ENCODE measurements at regions not wholly inside any gene's neighbourhood (a gene's known extent, or its start where the extent isn't known, plus 50 kb on each side); places are given as distances from the start of the nearest gene placed in this dataset.
"Not testable (repeated sequence)": the region's sequence is repeated elsewhere in the genome, so short reads cannot be mapped to it uniquely, and the experiment has no call there.

DNA sequence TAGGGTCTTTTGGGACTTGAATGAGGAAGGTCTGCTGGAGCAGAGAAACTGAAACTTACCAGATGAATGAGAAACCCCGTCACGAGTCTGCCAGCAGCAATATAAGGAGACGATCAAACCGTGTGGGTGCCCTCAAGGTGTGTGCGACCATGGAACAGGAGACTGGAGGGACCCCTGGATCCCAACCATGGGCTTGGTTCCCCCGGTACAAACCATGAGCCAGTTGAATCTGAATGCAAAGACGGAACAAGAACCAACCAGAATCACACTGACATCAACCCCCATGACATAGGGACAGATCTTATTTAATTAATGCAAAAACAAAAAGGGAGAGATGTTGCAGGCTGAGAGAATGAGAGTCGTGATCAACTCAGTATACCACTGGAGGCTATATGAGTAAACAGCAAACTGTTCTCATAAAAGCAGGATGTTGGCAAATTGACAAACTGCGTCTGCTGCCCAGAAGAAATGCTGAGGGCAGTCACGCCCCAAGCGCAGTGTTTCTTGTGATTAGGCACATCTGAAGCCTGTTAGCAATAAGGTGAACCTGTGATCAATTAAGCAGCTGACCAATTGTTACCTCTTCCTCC lies 475.5 kb upstream of the ACO1 start:
- no peak for ATAC-seq
- Histone ChIP-seq H3K9me3 (peaks cover 0 to 6% (median 0%) of the 10 kb centered on the region in 12 donors), H3K4me1 (no peaks in the 10 kb centered on the region), H3K27ac (no peak overlapping the region), H3K36me3 (no peaks in the 10 kb centered on the region), H3K27me3 (no peaks in the 10 kb centered on the region), H3K4me3 (no peak overlapping the region)
- WGBS, 4 donors: 73 to 79% (median 77%) methylated on average over 11 of the region's 11 CpGs
- TF ChIP-seq POLR2A (IDR thresholded peaks at IDR 0.05): no peak
- TF ChIP-seq, protein P1, sequence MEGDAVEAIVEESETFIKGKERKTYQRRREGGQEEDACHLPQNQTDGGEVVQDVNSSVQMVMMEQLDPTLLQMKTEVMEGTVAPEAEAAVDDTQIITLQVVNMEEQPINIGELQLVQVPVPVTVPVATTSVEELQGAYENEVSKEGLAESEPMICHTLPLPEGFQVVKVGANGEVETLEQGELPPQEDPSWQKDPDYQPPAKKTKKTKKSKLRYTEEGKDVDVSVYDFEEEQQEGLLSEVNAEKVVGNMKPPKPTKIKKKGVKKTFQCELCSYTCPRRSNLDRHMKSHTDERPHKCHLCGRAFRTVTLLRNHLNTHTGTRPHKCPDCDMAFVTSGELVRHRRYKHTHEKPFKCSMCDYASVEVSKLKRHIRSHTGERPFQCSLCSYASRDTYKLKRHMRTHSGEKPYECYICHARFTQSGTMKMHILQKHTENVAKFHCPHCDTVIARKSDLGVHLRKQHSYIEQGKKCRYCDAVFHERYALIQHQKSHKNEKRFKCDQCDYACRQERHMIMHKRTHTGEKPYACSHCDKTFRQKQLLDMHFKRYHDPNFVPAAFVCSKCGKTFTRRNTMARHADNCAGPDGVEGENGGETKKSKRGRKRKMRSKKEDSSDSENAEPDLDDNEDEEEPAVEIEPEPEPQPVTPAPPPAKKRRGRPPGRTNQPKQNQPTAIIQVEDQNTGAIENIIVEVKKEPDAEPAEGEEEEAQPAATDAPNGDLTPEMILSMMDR (IDR thresholded peaks at IDR 0.05): no peak
- DNase-seq: no peak
- intact Hi-C loops (cut with DNase I): no loop called here

DNA sequence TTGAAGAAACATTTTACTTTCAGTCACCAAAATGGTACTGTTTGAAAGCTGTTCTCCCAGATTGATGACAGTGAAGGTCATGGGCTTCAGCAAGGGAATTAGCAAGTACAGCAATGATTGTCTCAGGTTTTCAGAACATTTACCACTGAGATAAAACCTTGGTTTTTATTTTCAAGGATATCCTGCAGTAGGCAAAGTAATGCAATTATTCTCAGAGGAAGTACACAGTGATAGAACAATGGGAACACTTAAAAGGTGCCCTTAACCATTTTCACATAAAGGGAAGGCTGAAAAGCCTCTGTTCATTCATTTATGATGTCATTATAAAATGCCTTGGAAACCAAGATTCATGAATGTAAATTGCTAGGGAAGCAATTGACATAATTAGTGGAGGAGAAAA lies 471.8 kb upstream of the ACO1 start:
- no peaks in the 10 kb centered on the region for H3K36me3 ChIP-seq
- ATAC-seq (no peak), DNase-seq (no peak)
- no peak for TF ChIP-seq POLR2A (IDR thresholded peaks at IDR 0.05)
- TF ChIP-seq, protein P1 (IDR thresholded peaks at IDR 0.05): no peak
- intact Hi-C loops (cut with DNase I): no loop called here
- H3K27me3 ChIP-seq: no peaks in the 10 kb centered on the region
- peaks cover 0 to 6% (median 0%) of the 10 kb centered on the region in 12 donors for H3K9me3 ChIP-seq
- H3K4me1 ChIP-seq: no peaks in the 10 kb centered on the region
- no peak overlapping the region for H3K27ac ChIP-seq
- H3K4me3 ChIP-seq: no peak overlapping the region

DNA sequence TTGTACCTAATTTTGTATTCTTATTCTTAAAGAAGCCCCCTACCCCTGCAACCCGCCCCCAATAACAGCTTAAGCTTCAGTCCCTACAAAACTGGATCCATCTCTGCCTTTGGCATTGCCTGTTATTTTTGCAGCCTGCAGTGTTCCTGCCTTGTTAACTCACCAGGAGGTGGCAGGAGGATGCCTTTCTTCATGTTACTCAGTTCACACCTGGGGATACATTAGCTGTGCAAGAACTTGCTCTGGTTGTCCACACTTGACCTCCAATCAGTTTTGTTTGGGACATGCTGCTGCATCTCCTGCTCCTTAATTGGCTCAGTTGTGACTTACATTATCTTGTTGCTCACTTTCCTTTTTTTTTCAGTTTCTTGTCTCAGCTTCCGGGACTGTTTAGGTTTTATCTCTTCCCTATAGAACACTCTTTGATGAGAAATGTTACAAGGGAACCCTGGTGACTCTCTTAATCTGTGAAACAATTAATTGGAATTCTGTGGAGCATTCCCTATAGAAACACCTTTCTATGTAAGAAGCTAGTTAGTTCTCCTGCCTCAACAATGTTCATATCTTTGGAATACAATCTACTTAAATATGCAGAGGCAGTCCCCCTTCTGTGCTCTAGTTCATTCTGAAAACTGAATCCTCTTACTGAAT lies 467.7 kb upstream of the ACO1 start:
- ATAC-seq (no peak), DNase-seq (no peak)
- H3K27ac ChIP-seq: no peak overlapping the region
- no peak overlapping the region for H3K4me3 ChIP-seq
- TF ChIP-seq, protein P1 (IDR thresholded peaks at IDR 0.05): no peak
- no peak for TF ChIP-seq POLR2A (IDR thresholded peaks at IDR 0.05)
- H3K36me3 ChIP-seq: no peaks in the 10 kb centered on the region
- intact Hi-C loops (cut with DNase I): no loop called here
- H3K9me3 ChIP-seq: peaks cover 0 to 20% (median 8%) of the 10 kb centered on the region in 12 donors
- WGBS, 4 donors: 25 to 41% (median 30%) methylated on average over 2 of the region's 2 CpGs
- no peaks in the 10 kb centered on the region for H3K27me3 ChIP-seq
- no peaks in the 10 kb centered on the region for H3K4me1 ChIP-seq

DNA sequence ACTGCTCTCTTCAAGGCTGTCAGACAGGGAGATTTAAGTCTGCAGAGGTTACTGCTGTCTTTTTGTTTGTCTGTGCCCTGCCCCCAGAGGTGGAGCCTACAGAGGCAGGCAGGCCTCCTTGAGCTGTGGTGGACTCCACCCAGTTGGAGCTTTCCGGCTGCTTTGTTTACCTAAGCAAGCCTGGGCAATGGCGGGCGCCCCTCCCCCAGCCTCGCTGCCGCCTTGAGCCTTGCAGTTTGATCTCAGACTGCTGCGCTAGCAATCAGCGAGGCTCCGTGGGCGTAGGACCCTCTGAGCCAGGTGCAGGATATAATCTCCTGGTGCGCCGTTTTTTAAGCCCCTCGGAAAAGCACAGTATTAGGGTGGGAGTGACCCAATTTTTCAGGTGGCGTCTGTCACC lies 446.7 kb upstream of the ACO1 start:
- intact Hi-C loops (cut with DNase I); H3K27me3 ChIP-seq; H3K9me3 ChIP-seq; H3K4me3 ChIP-seq; H3K36me3 ChIP-seq; H3K4me1 ChIP-seq; H3K27ac ChIP-seq; ATAC-seq; DNase-seq: not testable (repeated sequence)
- WGBS, 4 donors: 88 to 97% (median 91%) methylated on average over 10 to 13 of the region's 13 CpGs

DNA sequence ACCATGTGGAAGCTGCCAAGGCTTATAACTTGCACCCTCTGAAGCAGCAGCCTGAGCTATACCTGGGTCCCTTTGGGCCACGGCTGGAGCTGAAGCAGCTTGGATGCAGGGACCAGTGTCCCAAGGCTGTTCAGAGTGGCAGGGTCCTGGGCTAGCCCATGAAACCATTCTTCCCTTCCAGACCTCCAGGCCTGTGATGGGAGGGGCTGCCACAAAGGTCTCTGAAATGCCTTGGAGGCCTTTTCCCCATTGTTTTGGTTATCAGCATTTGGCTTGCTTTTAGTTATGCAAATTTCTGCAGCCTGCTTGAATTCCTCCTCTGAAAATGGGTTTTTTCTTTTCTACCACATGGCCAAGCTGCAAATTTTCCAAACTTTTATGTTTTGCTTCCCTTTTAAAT lies 433.7 kb upstream of the ACO1 start:
- intact Hi-C loops (cut with DNase I): no loop called here
- WGBS, 4 donors: 33 to 50% (median 43%) methylated on average over 1 of the region's 1 CpG

More for the DNA sequence above, 433.7 kb upstream of the ACO1 start:
- TF ChIP-seq POLR2A (IDR thresholded peaks at IDR 0.05): no peak
- TF ChIP-seq, protein P1 (IDR thresholded peaks at IDR 0.05): no peak
- ATAC-seq (no peak), DNase-seq (no peak)
- H3K4me3 ChIP-seq: no peak overlapping the region
- H3K27me3 ChIP-seq: no peaks in the 10 kb centered on the region
- peaks cover 0 to 20% (median under 1%) of the 10 kb centered on the region in 12 donors for H3K9me3 ChIP-seq
- H3K36me3 ChIP-seq: no peaks in the 10 kb centered on the region
- no peak overlapping the region for H3K27ac ChIP-seq
- no peaks in the 10 kb centered on the region for H3K4me1 ChIP-seq
